Skin epidermis (tissue), 12 donors: ENCODE measurements at regions not wholly inside any gene's neighbourhood (a gene's known extent, or its start where the extent isn't known, plus 50 kb on each side); places are given as distances from the start of the nearest gene placed in this dataset.
"Not testable (repeated sequence)": the region's sequence is repeated elsewhere in the genome, so short reads cannot be mapped to it uniquely, and the experiment has no call there.

Source experiments
- H3K27ac ChIP-seq, 21 experiments: fragments of 200-600 bp; sonication (generic) in 11 of 21; one replicate each; pipeline ENCODE4 v1.5.0; 2020; ENCODE audit warnings: mild to moderate bottlenecking in 3 of 21, inconsistent platforms in 2 of 21, moderate library complexity in 2 of 21
- H3K4me3 ChIP-seq, 7 experiments: fragments of 200-600 bp; sonication (generic) in 2 of 7; one replicate each; pipeline ENCODE4 v1.5.0; 2020; ENCODE audit warnings: inconsistent platforms in 2 of 7, mild to moderate bottlenecking in 2 of 7, moderate library complexity in 1 of 7

- not testable (repeated sequence) for H3K27ac ChIP-seq, H3K4me3 ChIP-seq
Observed at GRCh38 chrX:131850964-131851363, 172.1 kb upstream of the STK26 start.

- H3K27ac ChIP-seq: no peak overlapping the region
- no peak overlapping the region for H3K4me3 ChIP-seq
Observed at GRCh38 chrX:131853440-131853839, 169.7 kb upstream of the STK26 start.

GRCh38 chrX:131854581-131854980 is 168.5 kb upstream of the STK26 start:
- no peak overlapping the region for H3K4me3 ChIP-seq
- no peak overlapping the region for H3K27ac ChIP-seq

- Histone ChIP-seq H3K4me3 (no peak overlapping the region), H3K27ac (no peak overlapping the region)
Observed at GRCh38 chrX:131861088-131861787, 161.9 kb upstream of the STK26 start.

GRCh38 chrX:131862321-131862720 is 160.8 kb upstream of the STK26 start:
- Histone ChIP-seq H3K4me3 (no peak overlapping the region), H3K27ac (no peak overlapping the region)

- H3K27ac ChIP-seq: no peak overlapping the region
Observed at GRCh38 chrX:131869182-131869581, 153.9 kb upstream of the STK26 start.

GRCh38 chrX:131874300-131874699 is 148.8 kb upstream of the STK26 start:
- Histone ChIP-seq H3K27ac (no peak overlapping the region), H3K4me3 (no peak overlapping the region)

More at GRCh38 chrX:131869182-131869581, 153.9 kb upstream of the STK26 start:
- H3K4me3 ChIP-seq: no peak overlapping the region

GRCh38 chrX:131875827-131876226 is 147.3 kb upstream of the STK26 start:
- H3K27ac ChIP-seq, H3K4me3 ChIP-seq: not testable (repeated sequence)

- H3K27ac ChIP-seq: no peak overlapping the region
- no peak overlapping the region for H3K4me3 ChIP-seq
Observed at GRCh38 chrX:131881194-131881593, 141.9 kb upstream of the STK26 start.

GRCh38 chrX:131885042-131885441 is 138.1 kb upstream of the STK26 start:
- H3K4me3 ChIP-seq, H3K27ac ChIP-seq: not testable (repeated sequence)

- H3K4me3 ChIP-seq, H3K27ac ChIP-seq: not testable (repeated sequence)
Observed at GRCh38 chrX:131893857-131894256, 129.2 kb upstream of the STK26 start.

GRCh38 chrX:131894995-131895394 is 128.1 kb upstream of the STK26 start:
- no peak overlapping the region for H3K4me3 ChIP-seq
- H3K27ac ChIP-seq: no peak overlapping the region

GRCh38 chrX:131895807-131896206 is 127.3 kb upstream of the STK26 start:
- H3K27ac ChIP-seq: no peak overlapping the region
- H3K4me3 ChIP-seq: no peak overlapping the region

- no peak overlapping the region for H3K4me3 ChIP-seq
- no peak overlapping the region for H3K27ac ChIP-seq
Observed at GRCh38 chrX:131901546-131901945, 121.6 kb upstream of the STK26 start.

GRCh38 chrX:131907488-131908314 is 115.4 kb upstream of the STK26 start:
- Histone ChIP-seq H3K4me3 (no peak overlapping the region), H3K27ac (no peak overlapping the region)

GRCh38 chrX:131910586-131910985 is 112.5 kb upstream of the STK26 start:
- Histone ChIP-seq H3K27ac (no peak overlapping the region), H3K4me3 (no peak overlapping the region)

GRCh38 chrX:131915488-131915887 is 107.6 kb upstream of the STK26 start:
- Histone ChIP-seq H3K27ac (no peak overlapping the region), H3K4me3 (no peak overlapping the region)

GRCh38 chrX:131917588-131917987 is 105.5 kb upstream of the STK26 start:
- Histone ChIP-seq H3K4me3 (no peak overlapping the region), H3K27ac (no peak overlapping the region)

GRCh38 chrX:131918839-131919238 is 104.3 kb upstream of the STK26 start:
- Histone ChIP-seq H3K27ac (no peak overlapping the region), H3K4me3 (no peak overlapping the region)

- Histone ChIP-seq H3K27ac (no peak overlapping the region), H3K4me3 (no peak overlapping the region)
Observed at GRCh38 chrX:131923614-131924250, 99.4 kb upstream of the STK26 start.

GRCh38 chrX:131938749-131939148 is 84.4 kb upstream of the STK26 start:
- Histone ChIP-seq H3K27ac (no peak overlapping the region), H3K4me3 (no peak overlapping the region)
